MCF 10A (cell line): ENCODE measurements at regions not wholly inside any gene's neighbourhood (a gene's known extent, or its start where the extent isn't known, plus 50 kb on each side); places are given as distances from the start of the nearest gene placed in this dataset.

Experiments
- BruUV-seq: library from RNA; stranded (reverse); fragments of 400-500 nt; replicated peaks from 2 replicates; lab custom pipeline; 2021; lab: Mats Ljungman, UMichigan
- CTCF ChIA-PET: fragments of 300-600 bp; sonication (Branson Sonifier 250); formaldehyde crosslinking; extraction: SDS; loops from one replicate; lab custom pipeline; 2021; ENCODE audit warnings: antibody characterized with exemption, inconsistent platforms; lab: Yijun Ruan, JAX
- POLR2A ChIA-PET: fragments of 300-600, 350-650 bp; sonication (Branson Sonifier 250); formaldehyde crosslinking; extraction: SDS; loops from one replicate; lab custom pipeline; 2020; ENCODE audit warnings: antibody characterized with exemption, inconsistent platforms; lab: Yijun Ruan, JAX
- DNase-seq: peaks from one replicate; pipeline ENCODE4 v3.0.0-alpha.2; 2018; ENCODE audit not compliant: unreplicated experiment
- H3K27ac Mint-ChIP-seq: one replicate; pipeline ENCODE4 v1.8.0; 2022; ENCODE audit warnings: mild to moderate bottlenecking, low read depth, mixed read lengths; ENCODE audit not compliant: unreplicated experiment
- H3K27me3 Mint-ChIP-seq: one replicate; pipeline ENCODE4 v1.8.0; 2022; ENCODE audit warnings: mixed read lengths; ENCODE audit not compliant: insufficient read depth, unreplicated experiment
- H3K36me3 Mint-ChIP-seq: one replicate; pipeline ENCODE4 v1.8.0; 2022; ENCODE audit warnings: mild to moderate bottlenecking, moderate library complexity, mixed read lengths; ENCODE audit not compliant: insufficient read depth, unreplicated experiment
- H3K4me1 Mint-ChIP-seq: one replicate; pipeline ENCODE4 v1.8.0; 2022; ENCODE audit warnings: mixed read lengths; ENCODE audit not compliant: insufficient read depth, unreplicated experiment
- H3K4me3 Mint-ChIP-seq: one replicate; pipeline ENCODE4 v1.8.0; 2022; ENCODE audit warnings: mild to moderate bottlenecking, moderate library complexity, mixed read lengths; ENCODE audit not compliant: unreplicated experiment
- H3K9me3 Mint-ChIP-seq: one replicate; pipeline ENCODE4 v1.8.0; 2022; ENCODE audit warnings: mixed read lengths; ENCODE audit not compliant: unreplicated experiment
- CTCF ChIP-seq: fragments of 200-600 bp; IDR thresholded peaks from one replicate; pipeline ENCODE4 v1.8.0; 2022; ENCODE audit warnings: antibody characterized with exemption, mild to moderate bottlenecking; ENCODE audit not compliant: unreplicated experiment
- intact Hi-C: fragments of 100-400 bp; cut with micrococcal nuclease; formaldehyde crosslinking; loops from 2 replicates; pipeline ENCODE4 v1.14.1; 2022

GRCh38 chr20:11448554-11448953 is 469.1 kb upstream of the BTBD3 start:
- CTCF ChIA-PET = no interaction called here
- H3K9me3 Mint-ChIP-seq = no peaks in the 10 kb centered on the region
- H3K27ac Mint-ChIP-seq = no peak overlapping the region
- peaks cover 17% of the 10 kb centered on the region for H3K4me1 Mint-ChIP-seq
- H3K27me3 Mint-ChIP-seq = no peaks in the 10 kb centered on the region
- no peak for DNase-seq
- H3K4me3 Mint-ChIP-seq = no peak overlapping the region
- H3K36me3 Mint-ChIP-seq = no peaks in the 10 kb centered on the region
- intact Hi-C loops = no loop called here
- BruUV-seq = no TSS peak
- POLR2A ChIA-PET = no interaction called here
- TF ChIP-seq CTCF = no peak

- CTCF ChIA-PET = interaction anchor here (0.6 to 1.2 kb wide), 3 partner anchors 10 to 92 kb away, joined by 3 read pairs; no protein-coding TSS in a partner anchor
- peaks cover 41% of the 10 kb centered on the region for H3K4me1 Mint-ChIP-seq
- H3K27me3 Mint-ChIP-seq = no peaks in the 10 kb centered on the region
- DNase-seq = no peak
- no peaks in the 10 kb centered on the region for H3K9me3 Mint-ChIP-seq
- POLR2A ChIA-PET = interaction anchor here (0.6 to 1.0 kb wide), 4 partner anchors 11 to 450 kb away, joined by 3 to 4 read pairs (median 3); no protein-coding TSS in a partner anchor
- H3K4me3 Mint-ChIP-seq = no peak overlapping the region
- H3K36me3 Mint-ChIP-seq = no peaks in the 10 kb centered on the region
- no peak overlapping the region for H3K27ac Mint-ChIP-seq
- BruUV-seq = no TSS peak
- no peak for TF ChIP-seq CTCF
- intact Hi-C loops = no loop called here
These were observed 465.9 kb upstream of the BTBD3 start for GRCh38 chr20:11451793-11452291.

- Mint-ChIP-seq H3K9me3 (no peaks in the 10 kb centered on the region), H3K4me3 (no peak overlapping the region), H3K36me3 (no peaks in the 10 kb centered on the region), H3K27me3 (no peaks in the 10 kb centered on the region), H3K27ac (no peak overlapping the region), H3K4me1 (peaks cover 42% of the 10 kb centered on the region)
- peak; percentile 30 for DNase-seq
- ChIA-PET CTCF (interaction anchor here (0.6 to 1.2 kb wide), 3 partner anchors 9 to 240 kb away, joined by 3 read pairs; no protein-coding TSS in a partner anchor), POLR2A (interaction anchor here (0.6 to 1.0 kb wide), 5 partner anchors 12 to 451 kb away, joined by 3 to 4 read pairs (median 3); no protein-coding TSS in a partner anchor)
- intact Hi-C loops = no loop called here
- TF ChIP-seq CTCF = no peak
- BruUV-seq = no TSS peak
These were observed 465.4 kb upstream of the BTBD3 start for GRCh38 chr20:11452326-11452725.

- POLR2A ChIA-PET = no interaction called here
- no TSS peak for BruUV-seq
- no peak overlapping the region for H3K27ac Mint-ChIP-seq
- H3K4me3 Mint-ChIP-seq = no peak overlapping the region
- no peaks in the 10 kb centered on the region for H3K27me3 Mint-ChIP-seq
- intact Hi-C loops = no loop called here
- no peak for TF ChIP-seq CTCF
- DNase-seq = peak; percentile 72
- CTCF ChIA-PET = interaction anchor here (0.5 kb wide), 1 partner anchor 1536 kb away, joined by 3 read pairs; no protein-coding TSS in a partner anchor
- peaks cover 48% of the 10 kb centered on the region for H3K4me1 Mint-ChIP-seq
- no peaks in the 10 kb centered on the region for H3K36me3 Mint-ChIP-seq
- no peaks in the 10 kb centered on the region for H3K9me3 Mint-ChIP-seq
These were observed 464.3 kb upstream of the BTBD3 start for GRCh38 chr20:11453430-11453829.
